ENCODE measurements at regions not wholly inside any gene's neighbourhood (a gene's known extent, or its start where the extent isn't known, plus 50 kb on each side); places are given as distances from the start of the nearest gene placed in this dataset.

GRCh38 chr5:13566871-13567339 lies 377.6 kb downstream of the DNAH5 start:
- no peak for FAIRE-seq

DNA sequence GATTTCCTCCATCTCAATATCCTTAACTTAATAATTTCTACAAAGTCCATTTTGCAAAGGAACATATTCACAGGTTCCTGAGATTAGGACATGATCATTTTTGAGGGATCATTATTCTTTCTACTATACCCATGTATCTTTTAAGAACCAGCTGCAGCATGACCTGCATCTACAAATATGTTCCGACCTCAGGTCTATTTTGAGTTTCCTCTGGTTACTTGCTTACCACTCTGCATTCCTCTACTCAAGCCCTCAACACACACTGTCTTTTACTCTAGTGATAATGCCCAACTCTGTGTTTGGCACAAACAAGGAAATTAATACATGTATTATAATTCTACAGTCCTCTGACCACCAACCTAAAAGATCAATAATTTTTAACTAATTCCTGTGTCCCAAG lies 386.1 kb downstream of the DNAH5 start:
- no peak for FAIRE-seq

DNA sequence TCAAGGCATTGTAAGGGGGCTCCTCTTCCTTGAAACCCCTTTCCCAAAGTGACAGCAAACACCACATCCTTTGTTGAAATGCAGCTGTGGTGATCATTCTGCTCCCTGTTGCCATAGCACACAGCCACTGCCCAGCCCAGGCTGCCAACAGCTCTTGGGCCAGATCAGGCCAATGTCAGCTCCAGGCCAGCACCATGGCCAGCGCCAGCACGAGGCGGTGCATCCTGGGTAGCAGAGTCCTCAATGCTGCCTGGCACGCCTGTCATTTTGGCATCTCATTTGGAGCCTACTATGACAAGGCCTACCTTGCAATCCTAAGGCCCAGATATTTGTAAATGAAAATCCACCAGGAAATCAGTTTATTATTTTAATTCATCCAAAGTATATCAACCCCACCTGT lies 390.6 kb downstream of the DNAH5 start:
- FAIRE-seq: no peak

DNA sequence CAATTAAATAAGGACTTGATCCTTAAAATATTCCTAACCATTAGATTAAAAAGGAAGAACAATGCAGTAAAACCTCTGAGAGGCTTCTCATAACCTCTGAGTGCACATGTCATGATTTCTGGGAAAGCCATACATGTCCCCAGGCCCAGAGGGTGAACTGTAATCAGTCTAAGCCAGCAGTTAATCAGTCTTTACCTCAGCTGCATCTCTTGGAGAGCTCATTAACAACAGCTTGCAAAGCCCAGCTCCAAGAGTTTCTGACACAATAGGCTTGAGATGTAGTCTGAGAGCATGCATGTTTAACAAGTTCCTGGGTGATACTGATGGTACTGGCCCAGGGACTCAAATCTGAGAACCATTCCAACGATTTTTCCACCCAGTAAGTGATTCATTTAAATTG lies 392.1 kb downstream of the DNAH5 start:
- FAIRE-seq: no peak

DNA sequence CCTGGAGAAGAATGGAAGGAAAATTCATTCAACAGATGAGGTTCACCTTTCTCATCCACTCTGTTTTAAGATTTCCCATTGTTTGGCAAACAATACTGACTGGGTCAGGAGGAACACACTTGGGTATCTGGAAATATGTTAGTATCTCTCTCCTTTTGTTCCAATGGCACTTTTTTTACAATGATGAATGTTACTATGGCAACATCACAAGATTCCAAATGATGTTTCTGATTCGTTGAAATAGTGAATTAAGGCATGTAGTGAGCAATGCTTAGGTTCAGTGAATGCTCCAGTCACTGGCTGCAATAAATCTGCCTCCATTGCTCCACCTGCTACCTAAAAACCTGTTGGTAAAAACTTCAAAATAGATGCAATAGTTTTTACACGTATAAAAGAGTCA lies 392.8 kb downstream of the DNAH5 start:
- FAIRE-seq: no peak

- FAIRE-seq: no peak
Measured at GRCh38 chr5:13540168-13540750, 404.2 kb downstream of the DNAH5 start.

- no peak for FAIRE-seq
Measured at GRCh38 chr5:13536933-13537332, 407.6 kb downstream of the DNAH5 start.

- FAIRE-seq: no peak
Measured at GRCh38 chr5:13533833-13534232, 410.7 kb downstream of the DNAH5 start.

DNA sequence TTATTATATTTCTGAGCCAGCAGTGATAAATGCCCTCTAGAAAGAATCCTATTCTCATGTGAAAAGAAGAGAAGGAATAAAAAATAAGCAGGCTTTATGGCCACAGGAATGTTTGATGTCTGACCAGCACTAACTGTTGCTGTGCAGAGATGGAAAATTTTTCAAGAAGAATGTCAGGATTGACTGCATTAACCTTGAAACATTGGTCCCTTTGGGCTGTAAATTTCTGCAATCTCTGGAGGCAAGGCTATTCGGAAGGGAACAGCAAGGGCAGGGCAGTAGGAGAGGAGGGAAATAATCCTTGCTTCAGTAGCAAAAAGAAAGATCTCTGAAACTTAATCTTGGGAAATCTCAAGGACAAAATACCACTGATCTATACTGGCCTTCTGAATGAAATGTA lies 415.2 kb downstream of the DNAH5 start:
- FAIRE-seq: no peak

GRCh38 chr5:13524936-13525335 lies 419.6 kb downstream of the DNAH5 start:
- no peak for FAIRE-seq

DNA sequence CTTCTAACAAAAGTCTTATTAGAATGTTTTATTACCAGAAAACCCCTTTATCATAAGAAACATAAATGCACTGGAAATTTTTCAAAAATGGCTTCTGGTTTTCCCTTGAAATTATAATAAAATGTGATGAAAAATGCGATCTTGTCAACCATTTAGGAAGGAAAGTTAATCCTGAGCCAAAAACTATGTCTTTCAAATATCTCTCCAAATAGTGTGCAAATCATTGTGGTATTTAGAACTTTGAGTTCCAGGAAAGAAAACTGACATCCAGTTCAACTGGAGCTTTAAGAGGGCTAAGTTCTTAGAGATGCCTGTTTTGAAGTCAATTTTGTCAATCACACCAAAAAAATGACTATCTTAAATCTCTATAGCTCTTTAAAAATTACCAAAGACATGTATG lies 425.4 kb downstream of the DNAH5 start:
- FAIRE-seq: no peak

GRCh38 chr5:13516195-13516594 lies 428.3 kb downstream of the DNAH5 start:
- no peak for FAIRE-seq

- no peak for FAIRE-seq
Measured at GRCh38 chr5:13511442-13511841, 433.0 kb downstream of the DNAH5 start.

DNA sequence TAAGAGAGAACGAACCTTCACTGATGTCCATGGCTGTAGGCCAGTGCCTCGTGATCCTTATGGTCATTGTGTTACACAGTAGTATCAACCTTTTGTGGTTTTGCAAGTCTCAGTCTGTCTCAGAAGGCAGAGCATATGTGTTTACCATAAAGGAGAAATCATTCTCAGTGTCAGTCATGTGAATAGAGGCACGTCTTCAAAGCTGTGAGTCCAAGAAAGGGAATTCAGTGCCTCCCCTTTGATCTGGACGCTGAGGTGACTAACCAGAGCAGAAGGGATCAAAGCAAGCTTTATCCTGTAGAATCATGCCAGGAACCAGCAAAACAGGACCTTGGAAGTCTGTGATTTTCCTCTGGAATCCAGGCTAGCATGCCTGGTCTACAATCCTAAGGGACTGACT lies 433.9 kb downstream of the DNAH5 start:
- FAIRE-seq: no peak

GRCh38 chr5:13508559-13508958 lies 435.9 kb downstream of the DNAH5 start:
- no peak for FAIRE-seq

DNA sequence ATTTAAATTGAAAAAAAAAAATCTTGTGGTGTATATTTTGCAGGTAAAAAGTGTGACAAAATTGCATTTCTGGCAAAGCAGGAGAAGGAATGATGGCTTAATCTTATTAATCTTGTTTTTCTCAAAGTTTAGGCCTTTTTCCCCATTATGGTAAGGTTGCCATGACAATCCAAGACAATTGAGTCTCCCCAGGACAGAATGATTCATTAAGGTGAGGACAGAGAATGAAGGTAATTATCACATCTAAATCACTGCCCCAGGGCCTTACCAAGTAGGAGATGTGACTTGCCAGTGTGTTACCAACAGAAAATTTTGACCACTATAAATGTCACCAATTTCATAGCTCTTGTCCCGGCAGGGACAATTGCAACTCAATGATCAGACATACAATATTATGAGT lies 439.2 kb downstream of the DNAH5 start:
- no peak for FAIRE-seq

DNA sequence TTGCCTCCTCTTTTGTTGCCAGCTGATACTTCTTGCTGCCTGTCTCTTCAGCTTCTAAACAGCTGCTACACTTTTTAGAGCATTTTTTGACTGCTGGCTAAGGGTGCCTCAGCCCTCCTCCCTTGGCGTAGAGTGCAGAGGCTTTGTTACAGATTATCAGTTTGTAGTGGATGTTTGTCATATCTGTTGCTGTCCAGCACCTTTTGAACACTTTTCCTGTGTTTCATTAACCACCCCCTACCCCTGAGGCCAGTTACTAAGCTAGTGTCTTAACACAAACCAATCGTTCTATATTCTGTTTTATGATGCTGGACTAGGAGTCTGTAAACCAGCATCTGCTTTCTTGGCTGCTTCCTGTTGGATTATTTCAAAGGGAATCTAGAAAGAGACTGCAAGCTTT lies 441.5 kb downstream of the DNAH5 start:
- FAIRE-seq: no peak

DNA sequence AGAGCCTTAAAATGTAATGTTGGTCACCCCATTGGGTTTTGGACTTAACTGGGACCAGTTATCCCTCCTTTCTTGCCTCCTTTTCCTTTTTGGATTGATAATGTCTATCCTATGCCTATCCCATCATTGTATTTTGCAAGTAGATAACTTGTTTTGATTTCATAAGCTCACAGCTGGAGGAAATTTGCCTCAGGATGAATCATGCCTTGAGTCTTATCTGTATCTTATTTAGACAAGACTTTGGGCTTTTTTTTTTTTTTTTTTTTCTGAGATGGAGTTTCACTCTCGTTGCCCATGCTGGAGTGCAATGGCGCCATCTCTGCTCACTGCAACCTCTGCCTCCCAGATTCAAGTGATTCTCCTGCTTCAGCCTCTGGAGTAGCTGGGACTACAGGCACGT lies 443.3 kb downstream of the DNAH5 start:
- no peak for FAIRE-seq

DNA sequence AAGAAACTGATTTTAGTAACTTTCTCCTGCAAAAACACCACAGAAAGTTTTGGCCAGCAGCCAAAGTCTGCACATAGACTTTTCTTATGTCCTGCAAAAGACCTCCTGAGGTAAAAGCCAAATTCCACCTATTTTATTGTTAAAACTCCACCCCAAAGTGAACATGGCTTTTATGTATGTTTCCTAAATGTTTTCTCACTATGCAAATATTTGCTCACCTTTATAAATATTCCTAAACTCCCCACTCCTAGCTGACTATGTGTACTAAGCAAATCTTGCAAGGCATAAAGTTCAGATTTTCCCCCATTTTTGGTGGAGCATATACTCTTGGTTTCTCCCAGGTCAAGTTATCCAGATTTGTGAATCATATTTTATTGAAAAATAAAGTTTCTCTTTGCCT lies 446.2 kb downstream of the DNAH5 start:
- FAIRE-seq: no peak

DNA sequence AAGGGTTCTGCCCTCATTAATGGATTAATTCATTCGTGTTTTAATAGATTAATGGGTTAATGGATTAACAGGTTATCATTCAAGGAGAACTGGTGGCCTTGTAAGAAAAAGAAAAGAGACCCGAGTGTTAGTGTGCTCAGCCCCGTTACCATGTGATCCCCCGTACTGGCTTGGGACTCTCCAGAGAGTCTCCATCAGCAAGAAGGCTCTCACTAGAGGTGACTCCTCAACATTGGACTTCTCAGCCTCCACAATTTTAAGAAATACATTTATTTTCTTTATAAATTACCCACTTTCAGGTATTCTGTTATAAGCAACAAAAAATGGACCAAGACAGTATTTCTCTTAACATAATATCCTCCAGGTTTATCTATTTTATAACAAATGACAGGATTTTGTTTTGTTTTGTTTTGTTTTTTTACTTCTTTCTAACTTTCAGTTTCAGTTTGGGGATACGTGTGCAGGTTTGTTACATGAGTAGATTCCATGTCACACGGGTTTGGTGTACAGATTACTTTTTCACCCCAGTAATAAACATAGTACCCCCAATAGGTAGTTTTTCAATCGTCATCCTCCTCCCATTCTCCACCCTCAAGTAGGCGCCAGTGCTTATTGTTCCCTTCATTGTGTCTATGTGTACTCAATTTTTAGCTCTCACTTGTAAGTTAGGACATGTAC lies 456.1 kb downstream of the DNAH5 start:
- FAIRE-seq: no peak

DNA sequence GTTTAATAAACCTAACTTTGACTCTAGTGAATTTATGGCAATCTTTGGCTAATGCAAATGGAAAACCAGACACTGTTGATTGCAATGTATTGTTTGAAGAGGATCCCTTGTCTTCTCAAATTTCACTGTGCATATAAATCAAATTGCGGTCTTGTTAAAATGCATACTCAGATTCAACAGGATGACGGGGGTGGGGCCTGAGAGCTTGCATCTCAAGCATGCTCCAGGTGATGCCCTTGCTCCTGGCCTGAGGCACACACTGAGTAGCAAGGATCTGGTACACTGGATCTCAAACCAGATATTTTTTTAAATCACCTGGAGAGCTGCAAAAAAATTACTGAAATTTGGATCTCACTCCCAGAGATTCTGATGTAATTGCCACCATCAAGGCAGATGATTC lies 463.7 kb downstream of the DNAH5 start:
- FAIRE-seq: no peak

DNA sequence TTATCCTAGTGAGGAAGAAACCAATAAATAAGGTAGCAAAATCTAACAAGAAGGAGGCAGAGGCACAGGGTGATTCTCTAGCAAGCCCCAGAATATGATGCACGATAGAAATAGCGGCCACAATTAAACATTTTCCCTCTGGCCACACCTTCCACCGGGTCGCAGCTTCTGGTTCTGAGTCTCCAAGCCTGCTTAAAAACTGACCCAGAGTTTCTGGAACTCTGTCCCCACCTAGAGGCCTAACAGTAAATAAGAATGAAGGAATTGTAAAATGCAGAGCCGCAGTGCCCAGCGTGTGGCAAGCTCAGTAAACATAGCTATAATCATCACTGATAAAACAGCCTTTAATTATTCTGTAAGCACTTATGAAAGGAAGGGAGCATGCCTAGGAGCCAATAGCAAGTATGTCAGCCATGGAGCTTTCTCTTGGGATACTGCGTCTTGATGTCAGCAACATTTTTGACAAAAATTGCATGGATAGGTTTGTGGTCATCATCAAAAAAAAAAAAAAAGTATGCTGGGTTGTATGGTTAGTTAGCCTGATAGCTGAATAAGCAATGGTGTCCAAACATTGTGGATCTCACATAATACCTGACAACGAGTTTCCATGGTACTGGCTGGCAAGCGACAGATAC lies 465.5 kb downstream of the DNAH5 start:
- FAIRE-seq: no peak

DNA sequence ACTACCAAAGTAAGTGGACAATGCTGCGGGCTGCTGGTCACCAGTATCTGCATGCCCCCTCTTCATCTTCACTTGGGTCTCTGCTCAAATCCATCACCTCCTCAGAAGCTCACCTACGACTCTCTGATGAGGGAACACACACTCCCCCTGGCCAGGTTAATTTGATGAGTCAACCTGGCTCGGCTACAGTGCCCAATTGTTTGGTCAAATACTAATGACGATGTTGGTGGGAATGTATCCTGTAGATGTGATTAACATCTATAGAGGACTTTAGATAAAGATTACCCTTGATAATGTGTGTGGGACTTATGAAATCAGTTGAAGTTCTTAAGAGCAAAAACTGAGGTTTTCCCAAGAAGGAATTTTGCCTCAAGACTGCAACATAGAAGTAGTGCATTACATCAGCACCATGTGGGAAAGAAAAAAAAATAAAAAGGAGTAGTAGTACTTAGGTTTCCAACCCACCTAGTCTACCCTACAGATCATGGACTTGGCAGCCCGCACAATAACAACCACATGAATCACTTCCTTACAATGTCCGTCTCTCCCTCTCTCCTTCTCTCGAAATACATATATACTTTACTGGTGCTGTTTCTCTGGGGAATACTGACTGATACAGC lies 467.3 kb downstream of the DNAH5 start:
- no peak for FAIRE-seq

DNA sequence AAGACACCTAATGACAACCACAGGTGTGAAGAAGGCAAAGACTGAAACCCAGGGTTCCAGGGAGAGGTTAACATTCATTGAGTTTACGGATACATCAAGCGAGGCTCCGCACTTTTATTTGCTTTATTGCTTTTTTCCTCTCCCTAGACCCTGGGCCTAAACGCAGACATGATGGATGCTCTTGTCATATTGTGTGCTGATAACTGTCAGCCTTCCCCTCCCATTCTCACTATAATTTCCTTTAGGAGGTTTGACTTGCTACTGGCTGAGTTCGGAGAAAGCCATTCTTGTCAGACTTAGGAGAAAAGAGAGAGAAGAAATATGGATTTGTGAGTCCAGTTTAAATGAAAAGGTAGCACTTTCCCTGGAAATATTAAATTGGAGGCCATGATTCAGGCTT lies 471.6 kb downstream of the DNAH5 start:
- FAIRE-seq: no peak

Measured in TTC549 (cell line).